ENCODE measurements at regions not wholly inside any gene's neighbourhood (a gene's known extent, or its start where the extent isn't known, plus 50 kb on each side); places are given as distances from the start of the nearest gene placed in this dataset.

GRCh38 chr1:232249861-232250777, 379.8 kb downstream of the SIPA1L2 start:
- TF ChIP-seq CTCF (IDR thresholded peaks at IDR 0.05), result no peak
- TF ChIP-seq POLR2AphosphoS5 (IDR thresholded peaks at IDR 0.05), result no peak

Measured in gastroesophageal sphincter (tissue), 3 donors.